Stimulated activated naive CD8-positive, alpha-beta T cell treated with anti-CD3 and anti-CD28 coated beads, Interleukin-15, amount 100 ng/mL, for 72 hours (primary cell): ENCODE measurements at regions not wholly inside any gene's neighbourhood (a gene's known extent, or its start where the extent isn't known, plus 50 kb on each side); places are given as distances from the start of the nearest gene placed in this dataset.
"Not testable (repeated sequence)": the region's sequence is repeated elsewhere in the genome, so short reads cannot be mapped to it uniquely, and the experiment has no call there.

ENCODE experiments used
- ATAC-seq: fragments of 150-1000 bp; cut with Tn5 transposase; 2 replicates; pipeline ENCODE4 v1.10.0; 2021; ENCODE audit warnings: mild to moderate bottlenecking, moderate library complexity
- DNase-seq, 2 donors: peaks; one replicate each; pipeline ENCODE4 v3.0.0; 2021 to 2022
- H3K27ac Mint-ChIP-seq, 2 donors: one replicate each; pipeline ENCODE4 v1.8.0; 2022; ENCODE audit warnings: mild to moderate bottlenecking in 2 of 2, mixed read lengths in 2 of 2, moderate library complexity in 2 of 2
- H3K27me3 Mint-ChIP-seq: one replicate; pipeline ENCODE4 v1.8.0; 2022; ENCODE audit warnings: mixed read lengths
- H3K4me1 Mint-ChIP-seq: one replicate; pipeline ENCODE4 v1.8.0; 2022; ENCODE audit warnings: mild to moderate bottlenecking, mixed read lengths
- H3K4me3 Mint-ChIP-seq, 2 donors: one replicate each; pipeline ENCODE4 v1.8.0; 2022; ENCODE audit warnings: mild to moderate bottlenecking in 2 of 2, mixed read lengths in 2 of 2, moderate library complexity in 1 of 2
- H3K9me3 Mint-ChIP-seq, 2 donors: one replicate each; pipeline ENCODE4 v1.8.0; 2022; ENCODE audit warnings: mixed read lengths in 2 of 2

DNA sequence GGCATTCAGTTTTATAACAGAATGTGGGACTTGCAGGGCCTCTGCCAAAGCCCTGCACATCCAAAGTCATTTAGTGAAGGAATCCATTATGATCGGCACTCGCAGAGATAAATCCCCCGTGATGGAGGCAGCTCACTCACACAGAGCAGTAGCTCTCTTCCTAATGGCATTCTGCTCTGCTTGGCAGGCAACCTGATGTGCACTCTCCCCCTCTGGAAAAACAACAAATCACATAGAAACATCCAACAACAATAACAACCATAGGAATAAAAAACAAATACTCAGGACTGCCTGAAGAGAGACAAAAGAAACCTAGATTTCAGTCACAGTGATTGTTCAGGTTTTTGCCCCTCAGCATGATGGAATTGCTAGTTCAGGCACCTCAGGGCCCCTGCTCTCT is 59.7 kb downstream of the NAA11 start:
- Mint-ChIP-seq H3K9me3 (no peaks in the 10 kb centered on the region), H3K27ac (no peak overlapping the region), H3K4me1 (no peaks in the 10 kb centered on the region), H3K27me3 (no peaks in the 10 kb centered on the region), H3K4me3 (no peak overlapping the region)
- DNase-seq, result no peak
- ATAC-seq, result no peak

DNA sequence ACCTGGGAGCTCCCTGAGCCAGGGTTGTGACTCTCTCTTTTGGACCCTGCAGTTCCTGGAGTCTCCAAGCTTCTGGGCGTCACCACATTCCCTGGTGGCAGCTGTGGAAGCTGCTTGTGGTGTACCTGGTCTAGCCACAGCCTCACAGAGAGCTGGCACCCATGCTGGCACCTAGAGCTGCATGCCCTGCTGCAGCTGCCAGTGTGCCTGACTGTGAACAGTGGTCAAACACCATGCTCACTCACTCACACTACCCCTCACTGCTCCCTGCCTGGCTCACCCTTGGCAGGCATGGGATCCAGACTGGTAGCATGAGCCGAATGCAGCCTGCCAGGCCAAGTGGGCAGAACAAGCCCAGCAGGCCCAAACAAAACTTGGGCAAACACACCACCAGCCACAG is 66.6 kb downstream of the NAA11 start:
- Mint-ChIP-seq H3K4me3 (no peak overlapping the region), H3K9me3 (no peaks in the 10 kb centered on the region), H3K27me3 (no peaks in the 10 kb centered on the region), H3K4me1 (no peaks in the 10 kb centered on the region), H3K27ac (no peak overlapping the region)
- DNase-seq (no peak), ATAC-seq (no peak)

GRCh38 chr4:79258614-79259176 is 67.2 kb downstream of the NAA11 start:
- Mint-ChIP-seq H3K9me3 (no peaks in the 10 kb centered on the region), H3K4me3 (no peak overlapping the region), H3K27me3 (no peaks in the 10 kb centered on the region), H3K27ac (no peak overlapping the region), H3K4me1 (no peaks in the 10 kb centered on the region)
- ATAC-seq, result no peak
- no peak for DNase-seq

- no peak for ATAC-seq
- no peak for DNase-seq
- Mint-ChIP-seq H3K4me1 (no peaks in the 10 kb centered on the region), H3K27me3 (no peaks in the 10 kb centered on the region), H3K27ac (no peak overlapping the region), H3K9me3 (no peaks in the 10 kb centered on the region), H3K4me3 (no peak overlapping the region)
These were observed 67.8 kb downstream of the NAA11 start for GRCh38 chr4:79257953-79258613.

- ATAC-seq (no peak), DNase-seq (no peak)
These were observed 70.1 kb downstream of the NAA11 start for GRCh38 chr4:79255793-79256192.

DNA sequence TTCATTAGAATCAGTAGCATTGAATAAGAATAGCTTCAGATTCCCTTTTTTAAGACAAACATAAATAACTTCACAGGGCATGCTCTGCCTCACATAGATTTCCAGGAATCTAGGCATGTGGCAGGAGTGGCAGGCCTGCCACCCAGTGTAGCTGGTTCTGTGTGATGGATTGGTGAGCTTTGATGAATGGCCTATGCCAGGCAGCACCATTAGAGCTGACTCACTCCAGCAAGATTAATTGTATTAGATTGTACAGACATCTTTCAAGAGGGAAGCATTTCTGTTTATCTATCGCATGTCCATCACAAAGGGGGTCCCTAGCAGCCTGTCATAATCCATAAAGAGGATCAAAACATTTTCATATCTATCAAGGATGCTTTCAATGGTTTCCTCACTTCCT is 71.9 kb downstream of the NAA11 start:
- Mint-ChIP-seq H3K9me3 (no peaks in the 10 kb centered on the region), H3K4me3 (no peak overlapping the region), H3K4me1 (no peaks in the 10 kb centered on the region), H3K27ac (no peak overlapping the region), H3K27me3 (no peaks in the 10 kb centered on the region)
- ATAC-seq (no peak), DNase-seq (no peak)

More at GRCh38 chr4:79255793-79256192, 70.1 kb downstream of the NAA11 start:
- H3K4me3 Mint-ChIP-seq, result no peak overlapping the region
- H3K27me3 Mint-ChIP-seq, result no peaks in the 10 kb centered on the region
- H3K9me3 Mint-ChIP-seq, result no peaks in the 10 kb centered on the region
- H3K4me1 Mint-ChIP-seq, result no peaks in the 10 kb centered on the region
- no peak overlapping the region for H3K27ac Mint-ChIP-seq

- no peaks in the 10 kb centered on the region for H3K4me1 Mint-ChIP-seq
- H3K27ac Mint-ChIP-seq, result no peak overlapping the region
- DNase-seq (no peak), ATAC-seq (no peak)
- H3K4me3 Mint-ChIP-seq, result no peak overlapping the region
- no peaks in the 10 kb centered on the region for H3K9me3 Mint-ChIP-seq
- no peaks in the 10 kb centered on the region for H3K27me3 Mint-ChIP-seq
These were observed 72.7 kb downstream of the NAA11 start for GRCh38 chr4:79253168-79253567.

DNA sequence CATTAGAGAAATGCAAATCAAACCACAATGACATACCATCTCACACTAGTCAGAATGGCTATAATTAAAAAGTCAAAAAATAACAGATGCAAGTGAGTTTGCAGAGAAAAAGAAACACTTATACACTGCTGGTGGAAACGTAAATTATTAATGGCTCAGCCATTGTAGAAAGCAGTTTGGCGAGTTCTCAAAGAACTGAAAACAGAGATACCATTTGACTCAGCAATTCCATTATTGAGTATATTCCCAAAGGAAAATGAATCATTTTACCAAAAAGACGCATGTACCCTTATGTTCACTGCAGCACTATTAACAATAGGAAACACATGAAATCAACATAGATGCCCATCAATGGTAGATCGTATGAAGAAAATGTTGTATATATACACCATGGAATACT is 75.0 kb downstream of the NAA11 start:
- H3K27ac Mint-ChIP-seq, result no peak overlapping the region
- DNase-seq (no peak), ATAC-seq (no peak)
- H3K4me3 Mint-ChIP-seq, result no peak overlapping the region
- no peaks in the 10 kb centered on the region for H3K9me3 Mint-ChIP-seq
- no peaks in the 10 kb centered on the region for H3K27me3 Mint-ChIP-seq
- no peaks in the 10 kb centered on the region for H3K4me1 Mint-ChIP-seq

- H3K4me3 Mint-ChIP-seq, result no peak overlapping the region
- H3K27ac Mint-ChIP-seq, result no peak overlapping the region
- no peaks in the 10 kb centered on the region for H3K9me3 Mint-ChIP-seq
- ATAC-seq (peak; percentile 61), DNase-seq (peak in 1 of 2 donors; percentile 11)
- H3K27me3 Mint-ChIP-seq, result no peaks in the 10 kb centered on the region
- no peaks in the 10 kb centered on the region for H3K4me1 Mint-ChIP-seq
These were observed 75.9 kb downstream of the NAA11 start for GRCh38 chr4:79249881-79250503.

GRCh38 chr4:79248610-79249009 is 77.3 kb downstream of the NAA11 start:
- DNase-seq (no peak), ATAC-seq (peak; percentile 6)
- Mint-ChIP-seq H3K4me3 (no peak overlapping the region), H3K4me1 (no peaks in the 10 kb centered on the region), H3K27me3 (no peaks in the 10 kb centered on the region), H3K9me3 (peaks cover under 1 to 3% of the 10 kb centered on the region in 2 donors), H3K27ac (no peak overlapping the region)

DNA sequence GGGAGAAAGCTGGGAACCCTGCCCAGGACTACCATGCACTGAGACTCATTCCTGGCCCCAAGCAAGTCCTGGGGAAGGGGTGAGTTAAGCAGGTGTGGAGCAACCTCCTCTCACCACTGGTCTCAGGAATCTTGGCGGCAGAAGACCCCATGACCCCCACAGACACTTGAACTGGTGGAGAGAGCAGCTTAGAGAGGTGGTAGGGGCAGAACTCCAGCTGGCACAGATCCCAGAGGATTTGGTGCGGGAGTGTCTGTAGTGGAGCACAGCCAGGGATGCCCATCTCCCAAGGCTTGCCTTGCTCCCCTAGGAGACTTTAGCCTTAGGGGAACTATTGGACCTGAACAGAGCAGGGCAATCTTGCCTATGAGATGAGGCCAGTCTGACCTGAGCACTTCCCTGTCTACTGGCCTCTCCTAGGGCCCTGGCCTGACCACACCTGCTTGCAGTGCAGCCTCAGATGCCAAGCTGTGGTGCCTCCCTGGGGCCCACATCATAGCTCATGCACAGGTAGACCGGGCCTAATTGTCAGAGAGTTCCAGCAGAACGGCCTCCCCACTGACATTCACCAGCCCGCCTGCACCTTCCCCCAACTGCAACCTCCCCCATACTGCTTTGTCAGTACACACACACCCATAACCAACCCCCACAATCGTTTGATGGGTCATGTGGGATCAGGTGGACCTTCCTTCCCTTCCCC is 78.0 kb downstream of the NAA11 start:
- no peak overlapping the region for H3K4me3 Mint-ChIP-seq
- no peaks in the 10 kb centered on the region for H3K27me3 Mint-ChIP-seq
- H3K9me3 Mint-ChIP-seq, result peaks cover 4 to 8% of the 10 kb centered on the region in 2 donors
- no peak overlapping the region for H3K27ac Mint-ChIP-seq
- DNase-seq (no peak), ATAC-seq (no peak)
- no peaks in the 10 kb centered on the region for H3K4me1 Mint-ChIP-seq

DNA sequence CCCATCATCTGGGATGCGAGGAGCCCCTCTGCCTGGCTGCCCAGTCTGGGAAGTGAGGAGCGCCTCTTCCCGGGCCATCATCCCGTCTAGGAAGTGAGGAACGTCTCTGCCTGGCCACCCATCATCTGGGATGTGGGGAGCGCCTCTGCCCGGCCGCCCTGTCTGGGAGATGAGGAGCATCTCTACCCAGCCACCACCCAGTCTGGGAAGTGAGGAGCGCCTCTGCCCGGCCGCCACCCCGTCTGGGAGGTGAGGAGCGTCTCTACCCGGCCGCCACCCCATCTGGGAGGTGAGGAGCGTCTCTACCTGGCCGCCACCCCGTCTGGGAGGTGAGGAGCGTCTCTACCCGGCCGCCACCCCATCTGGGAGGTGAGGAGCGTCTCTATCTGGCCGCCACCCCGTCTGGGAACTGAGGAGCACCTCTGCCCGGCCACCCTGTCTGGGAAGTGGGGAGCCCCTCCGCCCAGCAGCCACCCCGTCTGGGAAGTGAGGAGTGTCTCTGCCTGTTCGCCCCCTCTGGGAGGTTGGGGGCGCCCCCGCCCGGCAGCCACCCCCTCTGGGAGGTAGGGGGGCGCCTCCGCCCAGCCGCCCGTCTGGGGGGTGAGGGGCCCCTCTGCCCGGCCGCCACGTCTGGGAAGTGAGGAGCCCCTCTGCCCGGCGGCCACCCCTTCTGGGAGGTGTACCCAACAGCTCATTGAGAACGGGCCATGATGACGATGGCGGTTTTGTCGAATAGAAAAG is 80.5 kb downstream of the NAA11 start:
- ATAC-seq, result peak; percentile 82
- H3K9me3 Mint-ChIP-seq, DNase-seq, H3K4me1 Mint-ChIP-seq, H3K27me3 Mint-ChIP-seq, H3K4me3 Mint-ChIP-seq, H3K27ac Mint-ChIP-seq: not testable (repeated sequence)

GRCh38 chr4:79241846-79242245 is 84.0 kb downstream of the NAA11 start:
- no peak for ATAC-seq
- Mint-ChIP-seq H3K27me3 (no peaks in the 10 kb centered on the region), H3K4me1 (no peaks in the 10 kb centered on the region), H3K9me3 (peaks cover 4 to 8% of the 10 kb centered on the region in 2 donors), H3K4me3 (no peak overlapping the region), H3K27ac (no peak overlapping the region)
- no peak for DNase-seq

DNA sequence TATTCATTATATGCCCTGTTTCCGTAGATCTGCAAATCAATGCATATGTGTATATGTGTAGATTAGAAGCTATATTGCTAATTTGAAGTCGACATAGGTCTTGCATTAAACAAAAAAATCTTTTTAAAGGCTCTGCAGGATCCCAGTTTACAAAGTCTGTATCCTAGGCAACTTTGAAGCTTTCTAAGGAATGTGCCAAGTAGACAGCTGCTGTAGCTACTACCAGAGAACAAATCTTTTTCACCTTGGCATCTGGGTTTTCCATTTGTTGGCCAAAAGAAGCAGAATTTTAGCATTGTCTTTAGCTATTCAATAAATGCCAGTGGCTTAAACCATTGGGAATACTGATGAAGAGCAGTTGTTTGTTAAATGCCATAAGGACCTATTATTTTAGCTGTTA is 88.0 kb downstream of the NAA11 start:
- Mint-ChIP-seq H3K4me1 (no peaks in the 10 kb centered on the region), H3K4me3 (no peak overlapping the region), H3K27me3 (no peaks in the 10 kb centered on the region), H3K27ac (no peak overlapping the region), H3K9me3 (no peaks in the 10 kb centered on the region)
- no peak for ATAC-seq
- DNase-seq, result no peak

GRCh38 chr4:79236785-79237184 is 89.1 kb downstream of the NAA11 start:
- H3K27me3 Mint-ChIP-seq, result no peaks in the 10 kb centered on the region
- DNase-seq (no peak), ATAC-seq (no peak)
- H3K4me3 Mint-ChIP-seq, result no peak overlapping the region
- H3K9me3 Mint-ChIP-seq, result no peaks in the 10 kb centered on the region
- no peaks in the 10 kb centered on the region for H3K4me1 Mint-ChIP-seq
- no peak overlapping the region for H3K27ac Mint-ChIP-seq

- Mint-ChIP-seq H3K4me3 (no peak overlapping the region), H3K4me1 (no peaks in the 10 kb centered on the region), H3K9me3 (no peaks in the 10 kb centered on the region), H3K27me3 (no peaks in the 10 kb centered on the region), H3K27ac (no peak overlapping the region)
- DNase-seq, result no peak
- no peak for ATAC-seq
These were observed 90.8 kb downstream of the NAA11 start for GRCh38 chr4:79235095-79235494.
